Nephron progenitor cell (in vitro differentiated cells): ENCODE measurements at regions not wholly inside any gene's neighbourhood (a gene's known extent, or its start where the extent isn't known, plus 50 kb on each side); places are given as distances from the start of the nearest gene placed in this dataset.

Experiments
- DNase-seq: peaks from one replicate; pipeline ENCODE4 v3.0.0; 2021
- H3K27ac Mint-ChIP-seq: 2 replicates; pipeline ENCODE4 v1.8.0; 2021; ENCODE audit warnings: mild to moderate bottlenecking, moderate library complexity, mixed read lengths
- H3K27me3 Mint-ChIP-seq: 2 replicates; pipeline ENCODE4 v1.8.0; 2021; ENCODE audit warnings: mild to moderate bottlenecking, low read depth, mixed read lengths; ENCODE audit not compliant: poor library complexity
- H3K36me3 Mint-ChIP-seq: 2 replicates; pipeline ENCODE4 v1.8.0; 2021; ENCODE audit warnings: low read depth, mixed read lengths
- H3K4me1 Mint-ChIP-seq: 2 replicates; pipeline ENCODE4 v1.8.0; 2021; ENCODE audit warnings: mixed read lengths
- H3K4me3 Mint-ChIP-seq: 2 replicates; pipeline ENCODE4 v1.8.0; 2021; ENCODE audit warnings: mild to moderate bottlenecking, moderate library complexity, mixed read lengths
- H3K9me3 Mint-ChIP-seq: 2 replicates; pipeline ENCODE4 v1.8.0; 2021; ENCODE audit warnings: mild to moderate bottlenecking, moderate library complexity, mixed read lengths
- CTCF ChIP-seq: fragments of 200-600 bp; sonication (generic); IDR thresholded peaks from 2 replicates; pipeline ENCODE4 v1.5.0; 2021; ENCODE audit warnings: antibody characterized with exemption

DNA sequence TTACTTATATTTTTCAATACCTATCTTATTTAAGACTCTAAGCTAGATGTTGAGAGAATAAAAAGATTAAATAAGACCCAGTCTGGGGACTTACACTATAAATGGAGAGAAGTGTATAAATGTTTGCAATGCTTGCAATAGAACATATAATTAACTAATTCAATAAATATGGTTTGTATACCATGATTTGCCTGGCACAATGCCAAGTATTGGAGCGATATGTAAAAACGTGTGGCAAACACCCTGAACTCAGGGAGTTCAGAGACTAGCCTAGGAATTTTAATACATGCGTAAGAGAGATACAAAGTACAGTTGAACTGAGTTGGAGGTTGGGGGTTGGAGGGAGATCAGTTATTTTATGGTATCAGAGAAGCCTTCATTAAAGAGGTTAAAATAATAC lies 251.8 kb upstream of the DDX18 start:
- Mint-ChIP-seq H3K27me3 (peaks cover 1% of the 10 kb centered on the region), H3K27ac (no peak overlapping the region), H3K4me3 (no peak overlapping the region), H3K4me1 (no peaks in the 10 kb centered on the region), H3K9me3 (peaks cover 24% of the 10 kb centered on the region), H3K36me3 (peaks cover 37% of the 10 kb centered on the region)
- TF ChIP-seq CTCF = no peak
- no peak for DNase-seq

GRCh38 chr2:117571590-117572349 lies 242.7 kb upstream of the DDX18 start:
- no peak for DNase-seq
- Mint-ChIP-seq H3K27me3 (no peaks in the 10 kb centered on the region), H3K4me3 (no peak overlapping the region), H3K36me3 (peaks cover 85% of the 10 kb centered on the region), H3K9me3 (peaks cover 60% of the 10 kb centered on the region), H3K27ac (no peak overlapping the region), H3K4me1 (no peaks in the 10 kb centered on the region)
- TF ChIP-seq CTCF = no peak

- Mint-ChIP-seq H3K4me3 (no peak overlapping the region), H3K27ac (no peak overlapping the region), H3K27me3 (peaks cover 3% of the 10 kb centered on the region), H3K9me3 (peaks cover 84% of the 10 kb centered on the region), H3K36me3 (peaks cover 67% of the 10 kb centered on the region), H3K4me1 (no peaks in the 10 kb centered on the region)
- TF ChIP-seq CTCF = no peak
- DNase-seq = no peak
These were observed 227.2 kb upstream of the DDX18 start for GRCh38 chr2:117587310-117587709.

- H3K27me3 Mint-ChIP-seq = no peaks in the 10 kb centered on the region
- peaks cover 25% of the 10 kb centered on the region for H3K4me1 Mint-ChIP-seq
- peak overlapping the region; percentile 65 for H3K27ac Mint-ChIP-seq
- no peak for TF ChIP-seq CTCF
- no peak for DNase-seq
- H3K9me3 Mint-ChIP-seq = peaks cover 33% of the 10 kb centered on the region
- H3K36me3 Mint-ChIP-seq = peaks cover 97% of the 10 kb centered on the region
- H3K4me3 Mint-ChIP-seq = no peak overlapping the region
These were observed 211.4 kb upstream of the DDX18 start for GRCh38 chr2:117603060-117603459.

DNA sequence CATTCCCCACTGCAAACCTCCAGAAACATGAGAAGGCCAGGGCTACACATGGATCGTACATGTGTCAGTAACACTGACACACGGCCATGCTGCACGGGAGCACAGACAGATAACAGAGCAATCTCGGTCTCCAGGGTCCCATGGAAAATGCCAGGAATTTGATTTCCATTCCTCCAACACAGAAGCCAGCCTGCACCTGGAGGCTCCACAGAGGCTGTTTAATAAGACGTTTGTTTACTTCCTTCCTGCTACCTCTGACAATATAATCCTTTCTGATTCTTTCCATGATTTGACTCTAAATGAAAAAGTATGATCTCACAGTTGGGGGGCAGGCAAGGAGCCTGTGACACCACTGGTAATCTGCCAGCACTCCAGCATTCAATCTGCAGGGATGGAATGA lies 210.9 kb upstream of the DDX18 start:
- peaks cover 28% of the 10 kb centered on the region for H3K9me3 Mint-ChIP-seq
- H3K27ac Mint-ChIP-seq = peak overlapping the region; percentile 65
- no peaks in the 10 kb centered on the region for H3K27me3 Mint-ChIP-seq
- no peak for DNase-seq
- peaks cover 25% of the 10 kb centered on the region for H3K4me1 Mint-ChIP-seq
- no peak for TF ChIP-seq CTCF
- H3K4me3 Mint-ChIP-seq = no peak overlapping the region
- H3K36me3 Mint-ChIP-seq = peaks cover 94% of the 10 kb centered on the region

GRCh38 chr2:117607202-117607601 lies 207.3 kb upstream of the DDX18 start:
- Mint-ChIP-seq H3K4me1 (peaks cover 25% of the 10 kb centered on the region), H3K9me3 (peaks cover 3% of the 10 kb centered on the region), H3K27ac (no peak overlapping the region), H3K27me3 (peaks cover 4% of the 10 kb centered on the region), H3K4me3 (no peak overlapping the region), H3K36me3 (peaks cover 69% of the 10 kb centered on the region)
- no peak for TF ChIP-seq CTCF
- DNase-seq = no peak
